ENCODE measurements at regions not wholly inside any gene's neighbourhood (a gene's known extent, or its start where the extent isn't known, plus 50 kb on each side); places are given as distances from the start of the nearest gene placed in this dataset.
"Not testable (repeated sequence)": the region's sequence is repeated elsewhere in the genome, so short reads cannot be mapped to it uniquely, and the experiment has no call there.

GRCh38 chr10:9825491-9826018, 1192.1 kb upstream of the CELF2 start:
- DNase-seq (ENCODE audit: low spot score) = no peak
- intact Hi-C loops (cut with DNase I) = no loop called here

DNA sequence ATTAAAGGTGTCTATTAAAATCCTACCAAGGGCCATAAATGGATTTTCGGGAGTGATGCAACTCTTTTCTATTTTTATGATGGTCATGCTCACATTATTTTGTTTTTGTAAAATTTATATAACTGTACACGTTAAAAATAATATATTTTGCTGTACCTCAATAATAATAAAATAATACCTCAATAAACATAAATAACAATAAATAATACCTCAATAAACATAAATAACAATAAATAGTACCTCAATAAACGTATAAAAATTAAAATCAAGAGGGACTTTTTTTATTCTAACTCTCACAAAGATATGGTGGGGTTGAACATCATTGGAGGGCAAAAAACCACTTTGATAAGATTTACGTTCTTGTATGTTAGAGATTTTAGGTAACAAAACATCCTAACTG, 1189.6 kb upstream of the CELF2 start:
- intact Hi-C loops (cut with DNase I) = no loop called here
- no peak for DNase-seq (ENCODE audit: low spot score)

- intact Hi-C loops (cut with DNase I) = no loop called here
- no peak for DNase-seq (ENCODE audit: low spot score)
Observed at GRCh38 chr10:9833942-9834341, 1183.7 kb upstream of the CELF2 start.

DNA sequence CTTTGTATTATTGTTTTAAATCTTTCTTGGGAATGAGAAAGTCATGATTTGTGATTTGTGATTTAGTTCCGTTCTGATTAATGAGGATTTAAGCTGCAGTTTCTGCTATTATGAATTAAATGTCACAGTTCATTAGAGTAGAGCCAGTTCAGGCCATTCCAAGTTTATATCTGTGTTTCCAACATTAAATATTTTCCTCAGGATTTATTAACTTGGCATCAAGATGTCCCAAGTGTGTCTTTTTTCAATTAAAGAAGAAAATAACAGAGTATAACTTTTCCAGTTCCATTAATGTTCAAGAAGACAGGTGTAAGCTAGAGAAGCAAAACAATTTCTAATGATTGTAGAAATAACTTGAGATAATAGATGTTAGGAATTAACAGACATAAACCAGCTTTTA, 1183.2 kb upstream of the CELF2 start:
- intact Hi-C loops (cut with DNase I) = no loop called here
- no peak for DNase-seq (ENCODE audit: low spot score)

- intact Hi-C loops (cut with DNase I) = no loop called here
- DNase-seq (ENCODE audit: low spot score) = no peak
Observed at GRCh38 chr10:9845075-9845474, 1172.6 kb upstream of the CELF2 start.

- no peak for DNase-seq (ENCODE audit: low spot score)
- intact Hi-C loops (cut with DNase I) = no loop called here
Observed at GRCh38 chr10:9848278-9848677, 1169.4 kb upstream of the CELF2 start.

- intact Hi-C loops (cut with DNase I) = no loop called here
- DNase-seq (ENCODE audit: low spot score) = no peak
Observed at GRCh38 chr10:9848981-9849380, 1168.7 kb upstream of the CELF2 start.

- intact Hi-C loops (cut with DNase I) = no loop called here
Observed at GRCh38 chr10:9850415-9850814, 1167.3 kb upstream of the CELF2 start.

DNA sequence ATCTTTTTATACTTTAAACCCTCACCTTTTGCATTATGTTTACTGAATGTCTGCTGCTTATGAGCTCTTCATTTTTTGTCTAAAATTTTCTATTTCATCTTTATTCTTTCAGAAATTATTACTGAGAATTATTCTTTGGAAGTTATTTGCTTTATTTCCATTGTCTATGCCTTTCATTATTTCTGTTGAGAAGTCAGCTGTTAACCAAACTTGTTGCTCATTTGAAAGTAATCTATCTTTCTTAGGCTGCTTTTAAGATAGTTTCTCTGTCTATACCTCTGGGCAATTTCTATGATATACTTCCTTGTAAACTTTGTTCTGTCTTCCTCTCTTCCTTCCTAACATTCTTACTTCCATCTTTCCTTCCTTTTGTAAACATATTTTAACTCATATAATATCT, 1165.9 kb upstream of the CELF2 start:
- intact Hi-C loops (cut with DNase I) = no loop called here
- DNase-seq (ENCODE audit: low spot score) = no peak

More at GRCh38 chr10:9850415-9850814, 1167.3 kb upstream of the CELF2 start:
- no peak for DNase-seq (ENCODE audit: low spot score)

GRCh38 chr10:9853405-9854355, 1164.0 kb upstream of the CELF2 start:
- intact Hi-C loops (cut with DNase I) = no loop called here
- no peak for DNase-seq (ENCODE audit: low spot score)

- DNase-seq (ENCODE audit: low spot score); intact Hi-C loops (cut with DNase I): not testable (repeated sequence)
Observed at GRCh38 chr10:9855451-9855850, 1162.2 kb upstream of the CELF2 start.

GRCh38 chr10:9858816-9859215, 1158.9 kb upstream of the CELF2 start:
- DNase-seq (ENCODE audit: low spot score) = no peak
- intact Hi-C loops (cut with DNase I) = no loop called here

- intact Hi-C loops (cut with DNase I) = no loop called here
- DNase-seq (ENCODE audit: low spot score) = no peak
Observed at GRCh38 chr10:9860045-9860444, 1157.6 kb upstream of the CELF2 start.

GRCh38 chr10:9863559-9864121, 1154.0 kb upstream of the CELF2 start:
- no peak for DNase-seq (ENCODE audit: low spot score)
- intact Hi-C loops (cut with DNase I) = no loop called here

DNA sequence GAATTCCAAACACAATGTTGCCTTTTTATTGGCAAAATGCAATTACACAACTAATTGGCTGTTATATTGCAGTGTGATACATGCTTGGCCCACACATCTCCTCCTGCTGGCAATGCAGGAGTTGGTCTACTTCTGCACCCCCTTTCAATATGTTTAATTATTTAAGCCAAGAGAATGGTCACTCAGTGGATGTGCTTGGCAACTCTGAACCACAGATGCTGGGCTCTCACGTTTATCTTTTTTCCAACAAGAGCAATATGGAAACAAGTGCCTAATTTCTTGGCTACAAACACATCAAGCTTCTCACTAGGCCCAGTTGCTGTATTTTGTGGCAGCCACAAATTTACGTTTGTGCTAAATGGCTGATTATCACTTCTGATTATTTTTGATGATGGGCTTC, 1149.2 kb upstream of the CELF2 start:
- DNase-seq (ENCODE audit: low spot score) = no peak
- intact Hi-C loops (cut with DNase I) = no loop called here

- intact Hi-C loops (cut with DNase I) = no loop called here
- DNase-seq (ENCODE audit: low spot score) = no peak
Observed at GRCh38 chr10:9869205-9869604, 1148.5 kb upstream of the CELF2 start.

- intact Hi-C loops (cut with DNase I) = no loop called here
- DNase-seq (ENCODE audit: low spot score) = no peak
Observed at GRCh38 chr10:9869606-9870176, 1148.0 kb upstream of the CELF2 start.

- DNase-seq (ENCODE audit: low spot score) = no peak
- intact Hi-C loops (cut with DNase I) = no loop called here
Observed at GRCh38 chr10:9875353-9875752, 1142.3 kb upstream of the CELF2 start.

DNA sequence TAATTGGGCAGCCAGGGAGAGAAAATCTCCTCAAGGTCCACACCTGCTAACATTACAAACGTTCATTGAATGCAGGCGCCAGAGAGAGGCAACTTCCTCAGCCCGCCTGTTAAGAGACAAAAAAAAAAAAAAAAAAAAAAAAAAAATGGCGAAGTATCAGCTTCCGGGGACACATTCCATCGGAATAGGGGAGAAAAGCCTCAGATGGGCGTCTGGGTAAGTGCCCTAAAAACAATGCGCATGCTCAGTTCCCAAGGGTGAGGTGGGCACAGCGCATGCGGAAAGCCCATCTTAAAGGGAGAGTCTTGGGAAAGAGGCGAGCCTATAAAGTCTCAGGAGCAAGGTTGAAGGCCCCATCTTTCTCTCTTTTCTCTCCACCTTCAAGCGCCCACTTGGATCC, 1139.7 kb upstream of the CELF2 start:
- intact Hi-C loops (cut with DNase I) = no loop called here
- no peak for DNase-seq (ENCODE audit: low spot score)

DNA sequence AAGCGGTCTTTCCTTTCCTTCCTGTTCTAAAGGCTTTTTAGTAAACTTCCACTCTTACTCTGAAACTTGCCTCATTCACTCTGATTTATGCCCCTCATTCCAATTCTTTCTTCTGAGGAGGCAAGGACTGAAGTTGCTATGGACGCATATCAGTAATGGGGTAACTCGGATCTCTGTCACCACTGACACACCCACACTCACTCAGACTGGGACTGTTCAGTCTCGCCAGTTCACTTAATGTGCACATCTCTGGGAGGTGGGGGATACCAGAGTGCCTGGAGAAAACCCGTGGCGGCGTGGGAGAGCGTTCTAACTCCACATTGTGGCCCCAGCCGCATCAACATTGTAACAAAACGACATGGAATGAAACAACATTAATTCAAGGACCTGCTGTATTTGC, 1139.3 kb upstream of the CELF2 start:
- no peak for DNase-seq (ENCODE audit: low spot score)
- intact Hi-C loops (cut with DNase I) = no loop called here

- no peak for DNase-seq (ENCODE audit: low spot score)
Observed at GRCh38 chr10:9885761-9886160, 1131.9 kb upstream of the CELF2 start.

More at GRCh38 chr10:9885761-9886160, 1131.9 kb upstream of the CELF2 start:
- intact Hi-C loops (cut with DNase I) = no loop called here

Data from cardiac septum (tissue), 1 donor.